NCI-H146 (cell line): ENCODE measurements at regions not wholly inside any gene's neighbourhood (a gene's known extent, or its start where the extent isn't known, plus 50 kb on each side); places are given as distances from the start of the nearest gene placed in this dataset.

Experiments
- DNase-seq: peaks from one replicate; lab custom pipeline; 2025; lab: John Stamatoyannopoulos, UW

DNA sequence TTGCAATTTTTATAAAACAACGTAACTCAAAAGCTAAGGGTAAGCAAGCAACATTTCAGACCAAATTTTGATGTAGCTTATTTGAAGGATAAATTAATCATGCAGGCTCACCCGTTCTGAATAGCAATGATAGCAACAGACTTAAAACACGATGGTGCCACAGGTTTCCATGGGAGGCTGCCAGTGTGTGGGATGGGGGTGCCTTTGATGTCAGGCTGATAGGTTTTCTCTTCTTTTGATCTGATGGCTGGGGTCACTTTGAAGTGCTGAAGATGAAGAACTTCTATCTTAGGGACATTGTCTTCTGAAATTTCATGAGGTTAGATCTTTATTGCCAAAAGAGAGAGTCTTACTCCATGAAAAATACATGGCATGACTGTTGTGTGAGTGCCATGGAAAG lies 206.8 kb downstream of the LPIN1 start:
- DNase-seq = no peak

DNA sequence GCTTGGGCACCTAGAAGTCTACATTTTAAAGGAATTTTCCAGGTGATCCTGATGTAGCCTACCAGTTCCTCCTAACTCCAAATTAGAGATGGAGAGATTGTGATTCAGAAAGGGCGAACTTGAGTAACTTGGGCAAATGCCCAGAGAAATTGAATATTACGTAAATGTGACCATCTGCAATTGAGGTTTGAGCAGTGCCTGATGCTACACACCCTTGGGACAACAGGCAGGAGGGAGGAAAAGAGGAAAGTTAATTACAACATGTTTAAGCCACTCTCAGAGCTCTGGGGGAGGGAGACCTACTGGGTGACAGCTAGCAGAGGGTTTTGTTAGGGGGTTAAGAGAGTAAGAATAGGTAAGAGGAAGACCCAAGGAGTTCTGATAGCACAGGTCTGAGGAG lies 208.9 kb downstream of the LPIN1 start:
- no peak for DNase-seq

DNA sequence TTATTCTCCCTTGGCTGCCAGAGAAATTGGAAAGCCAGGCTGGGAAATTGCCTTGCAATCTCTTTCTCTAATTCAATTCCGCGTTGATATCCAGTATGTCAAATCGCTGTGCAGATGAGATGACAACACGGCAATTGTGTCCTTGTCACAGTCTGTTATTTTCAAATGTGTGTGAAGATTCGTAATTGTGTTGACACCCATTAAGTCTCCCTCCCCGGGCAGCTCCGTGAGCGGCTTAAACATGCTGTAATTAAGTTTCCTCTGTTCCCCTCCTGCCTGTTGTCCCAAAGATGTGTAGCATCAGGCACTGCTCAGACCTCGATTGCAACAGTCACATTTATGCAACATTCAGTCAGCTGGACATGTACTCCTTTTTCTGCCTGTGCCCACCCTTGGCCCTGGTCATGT lies 209.5 kb downstream of the LPIN1 start:
- DNase-seq = no peak

DNA sequence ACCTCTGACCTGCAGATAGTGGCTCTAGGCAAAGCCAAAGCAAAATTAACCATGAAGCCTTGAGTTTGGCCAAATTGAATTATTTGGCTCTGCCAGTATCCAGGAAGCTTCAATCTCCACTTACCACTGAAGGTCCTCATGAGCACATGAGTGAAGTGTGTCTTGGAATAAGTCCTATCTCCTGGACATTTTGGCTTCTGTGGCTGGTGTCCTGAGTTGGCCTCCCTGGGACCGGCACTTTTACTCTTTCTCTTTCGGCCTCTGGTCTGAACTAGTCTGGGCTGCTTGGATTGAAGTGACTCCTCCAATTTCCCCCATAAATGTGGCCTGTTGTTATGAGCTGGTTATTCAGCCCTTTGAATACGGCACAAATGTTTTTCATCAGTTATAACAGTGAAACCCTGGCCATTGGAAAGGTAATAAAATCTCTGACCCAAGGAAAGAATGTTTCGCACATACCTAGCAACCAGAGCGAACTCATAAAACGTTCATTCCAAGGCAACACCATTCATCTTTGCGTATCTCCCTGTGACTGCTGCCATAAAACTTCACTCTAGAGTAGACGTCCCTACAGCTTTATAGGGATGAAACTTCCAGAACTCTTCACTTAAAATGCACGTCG lies 216.4 kb downstream of the LPIN1 start:
- no peak for DNase-seq

DNA sequence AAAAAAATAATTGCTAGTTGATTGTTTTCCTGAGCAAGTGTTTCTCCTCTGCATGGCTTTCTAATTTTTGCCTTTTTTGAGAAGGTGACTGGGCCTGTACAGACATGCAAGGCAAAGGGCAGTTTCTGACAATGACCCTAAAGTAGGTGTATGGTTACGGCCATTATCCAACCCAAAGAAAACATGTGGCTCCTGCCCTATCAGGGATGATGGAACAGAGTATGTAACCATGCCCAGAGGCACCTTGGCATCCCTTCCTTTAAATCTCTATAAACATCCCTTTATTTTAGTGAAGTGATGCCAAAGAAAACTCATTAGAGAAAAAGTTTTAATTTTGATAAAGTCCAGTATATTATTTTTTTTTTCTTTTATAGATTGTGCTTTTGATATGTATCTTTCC lies 217.5 kb downstream of the LPIN1 start:
- DNase-seq = no peak

DNA sequence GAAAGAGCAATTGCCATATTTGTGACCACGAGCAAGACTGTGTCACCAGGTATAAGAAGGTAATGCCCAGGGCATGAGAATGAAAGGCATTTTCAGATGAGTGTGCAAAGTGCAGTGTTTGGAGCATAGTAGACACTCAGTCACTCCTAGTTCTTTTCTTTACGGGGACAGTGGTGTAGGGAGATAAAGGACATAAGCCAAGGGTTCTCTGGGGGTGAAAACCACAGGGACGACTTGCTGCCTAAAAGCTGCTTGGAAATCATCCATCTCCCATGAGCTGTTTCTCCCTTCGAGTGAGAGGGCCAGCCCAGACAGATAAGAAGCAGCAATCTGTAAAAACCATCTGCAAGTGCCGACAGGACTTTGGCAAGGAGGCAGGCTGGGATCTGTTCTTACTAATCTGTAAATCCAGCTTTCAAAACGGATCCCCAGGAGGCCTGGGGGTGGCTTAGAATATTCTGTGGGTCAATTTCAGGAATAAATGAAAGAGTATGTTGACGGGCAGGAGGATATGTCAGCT lies 221.6 kb downstream of the LPIN1 start:
- DNase-seq = no peak

DNA sequence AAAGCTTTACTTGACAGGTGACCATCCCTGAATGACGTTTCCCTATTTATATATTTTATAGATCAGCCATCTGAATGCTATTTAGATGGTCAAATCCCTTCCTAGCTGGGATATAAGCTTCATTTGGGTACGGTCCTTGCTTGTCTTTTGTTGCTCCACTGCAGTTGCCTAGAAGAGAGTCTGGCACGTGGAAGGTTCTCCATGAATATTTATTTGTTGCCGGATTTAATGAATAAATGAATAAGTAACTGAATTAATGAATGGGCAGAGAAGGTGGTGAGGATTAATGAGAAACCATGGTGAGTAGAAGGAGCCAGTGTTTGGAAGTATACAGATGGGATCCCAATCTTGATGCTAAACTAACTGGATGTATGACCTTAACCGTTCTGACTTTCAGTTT lies 222.1 kb downstream of the LPIN1 start:
- DNase-seq = no peak

DNA sequence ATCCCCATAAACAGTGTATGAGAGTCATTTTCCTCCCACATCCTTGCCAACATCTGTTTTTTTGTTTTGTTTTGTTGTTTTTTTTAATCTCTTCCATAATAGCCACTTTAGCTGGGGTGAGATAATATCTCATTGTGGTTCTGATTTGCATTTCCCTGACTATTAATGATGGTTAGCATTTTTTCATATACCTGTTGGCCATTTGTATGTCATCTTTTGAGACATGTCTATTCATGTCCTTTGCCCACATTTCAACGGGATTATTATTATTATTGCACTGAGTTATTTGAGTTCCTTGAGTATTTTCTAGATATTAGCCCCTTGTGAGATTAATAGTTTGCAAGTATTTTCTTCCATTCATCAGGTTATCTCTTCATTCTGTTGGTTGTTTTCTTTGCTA lies 223.3 kb downstream of the LPIN1 start:
- no peak for DNase-seq

DNA sequence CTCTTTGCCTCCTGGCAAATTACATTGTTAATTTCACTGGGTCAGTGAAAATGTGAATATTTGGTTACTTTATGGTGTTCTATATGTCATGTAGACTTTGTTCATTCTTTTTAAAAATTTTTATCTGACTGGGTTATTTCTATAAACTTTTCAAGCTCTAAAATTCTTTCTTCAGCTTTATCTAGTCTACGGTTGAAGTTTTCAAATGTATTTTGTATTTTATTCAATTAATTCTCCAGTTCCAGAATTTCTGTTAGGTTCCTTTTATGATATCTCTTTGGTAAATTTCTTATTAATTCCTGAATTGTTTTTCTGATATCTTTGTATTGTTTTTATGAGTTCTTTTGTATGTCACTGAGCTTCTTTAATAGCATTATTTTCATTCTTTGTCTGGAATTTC lies 228.1 kb downstream of the LPIN1 start:
- DNase-seq = no peak

DNA sequence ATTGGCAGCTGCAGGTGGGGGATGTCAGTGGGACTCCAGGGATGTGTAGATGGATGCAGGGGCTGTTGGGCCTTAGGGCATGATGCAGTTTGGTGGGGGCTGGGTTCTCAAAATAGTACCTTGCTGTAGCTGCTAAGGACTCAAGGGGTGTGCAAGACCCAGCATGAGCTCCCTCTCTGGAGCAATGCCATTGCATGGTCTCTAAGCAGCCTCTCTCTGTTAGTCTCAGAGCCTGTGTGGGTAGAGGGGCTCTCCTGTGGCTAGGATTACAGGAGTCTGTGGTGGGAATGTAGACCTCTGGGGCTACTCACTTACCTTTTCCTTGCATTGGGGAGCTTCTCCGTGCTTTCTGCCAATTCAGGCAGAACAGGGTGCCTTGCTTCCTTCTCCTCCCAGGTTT lies 228.9 kb downstream of the LPIN1 start:
- no peak for DNase-seq

DNA sequence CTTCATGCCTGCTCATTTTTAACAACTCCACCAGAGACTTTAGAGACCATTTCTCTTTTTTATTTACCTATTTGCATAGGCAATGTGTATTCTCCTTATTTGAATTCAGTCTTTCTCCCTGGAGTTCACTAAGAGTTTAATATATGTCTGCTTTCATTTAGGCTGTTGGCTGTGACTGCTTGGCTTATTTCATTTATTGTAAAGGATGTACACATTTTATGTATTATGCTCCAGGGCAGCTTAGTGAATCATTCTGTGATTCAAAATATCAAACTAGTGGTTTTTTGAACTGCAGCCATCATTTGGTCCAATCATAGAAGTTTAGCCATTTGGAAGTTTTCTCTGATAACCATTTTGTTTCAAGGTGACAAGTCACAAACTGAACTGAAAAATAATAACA lies 229.6 kb downstream of the LPIN1 start:
- no peak for DNase-seq

DNA sequence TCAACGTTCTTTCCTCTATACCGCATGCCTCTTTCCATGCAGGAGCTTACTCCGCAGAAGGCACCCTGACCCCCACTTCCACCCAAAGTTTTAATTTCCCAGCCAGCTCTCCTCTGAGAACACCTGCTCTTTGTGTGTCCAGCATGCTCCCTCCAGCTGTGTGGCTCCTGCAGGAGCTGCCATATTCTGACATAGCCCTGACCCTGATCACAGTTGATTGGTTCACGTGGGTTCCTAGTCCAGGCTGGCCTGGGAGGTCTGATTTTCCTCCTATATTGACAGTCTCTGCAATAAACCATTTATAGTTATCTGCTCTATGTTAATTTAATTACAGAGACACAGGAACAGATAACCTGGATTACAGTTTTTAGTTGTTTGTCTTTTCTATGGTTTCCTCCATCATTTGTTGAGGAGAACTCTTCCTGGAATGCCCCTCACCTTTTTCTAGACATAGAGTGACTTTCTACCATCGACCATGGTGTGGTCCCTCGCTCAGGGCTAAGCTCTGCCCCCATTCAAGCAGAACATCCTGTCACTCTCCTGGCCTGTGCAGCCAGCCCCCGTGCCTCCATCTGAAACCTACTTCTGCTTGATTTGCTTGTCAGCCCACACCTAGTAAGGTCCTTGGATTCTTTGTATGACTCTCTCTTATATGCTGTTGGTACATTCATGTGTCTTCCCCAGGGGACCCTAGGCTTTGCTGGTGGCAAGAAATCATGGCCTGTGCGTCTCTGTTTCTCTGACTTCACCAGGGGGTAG lies 231.5 kb downstream of the LPIN1 start:
- DNase-seq = no peak

DNA sequence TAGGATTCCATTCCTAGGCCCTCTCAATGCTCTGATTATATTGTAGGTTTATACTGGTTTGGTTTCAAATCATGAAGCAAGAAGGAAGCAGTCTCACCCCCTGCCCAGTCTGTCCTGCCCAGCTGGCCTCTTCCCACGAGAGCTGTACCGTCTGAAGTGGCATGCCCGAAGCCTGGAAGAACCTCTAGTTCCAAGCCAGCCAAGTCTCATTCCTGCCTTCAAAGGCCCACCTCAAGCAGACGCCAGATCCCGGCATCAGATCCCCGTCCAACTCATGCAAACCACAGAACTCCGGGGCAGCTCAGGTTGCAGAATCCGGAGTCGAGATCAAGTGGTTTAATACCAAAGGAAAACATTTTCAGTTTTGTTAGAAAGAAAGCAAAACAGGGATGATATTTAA lies 234.4 kb downstream of the LPIN1 start:
- DNase-seq = no peak

DNA sequence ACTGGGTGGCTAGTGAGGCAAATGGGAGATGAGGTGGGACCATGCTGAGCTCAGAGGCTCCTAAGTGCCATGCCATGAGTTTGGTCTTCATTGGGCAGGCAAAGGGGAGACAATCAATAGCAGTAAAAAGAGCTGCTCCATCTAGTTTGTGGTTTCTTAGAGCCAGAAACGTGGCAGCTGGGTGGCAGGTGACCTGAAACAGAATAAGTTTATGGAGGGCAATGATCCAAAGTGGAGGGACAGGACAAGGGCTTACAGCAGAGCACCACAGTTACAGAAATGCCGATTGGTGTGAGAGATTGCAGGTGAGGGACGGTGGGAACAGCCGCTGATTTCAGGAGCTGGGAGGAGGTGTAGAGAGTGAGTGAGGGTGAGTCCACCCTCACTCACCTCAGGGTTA lies 237.0 kb downstream of the LPIN1 start:
- no peak for DNase-seq

DNA sequence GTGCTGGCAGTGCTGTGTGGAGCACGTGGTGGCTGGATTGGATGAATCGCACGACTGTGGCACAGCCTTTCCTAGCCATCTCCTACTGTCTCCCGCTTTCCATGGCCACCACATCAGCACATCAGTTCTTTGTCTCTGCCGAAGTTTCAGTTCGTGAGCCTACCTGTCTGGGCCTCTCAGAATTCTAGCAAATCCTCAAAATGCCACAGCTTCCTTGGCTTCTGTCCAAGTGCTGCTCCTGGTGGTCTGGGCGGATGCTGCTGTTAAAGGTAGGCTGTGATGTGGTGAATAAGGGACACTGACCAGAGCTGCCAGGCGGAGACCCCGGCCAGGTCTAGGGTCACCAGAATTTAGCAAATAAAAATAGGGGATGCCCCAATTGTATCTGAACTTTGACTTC lies 237.4 kb downstream of the LPIN1 start:
- no peak for DNase-seq

DNA sequence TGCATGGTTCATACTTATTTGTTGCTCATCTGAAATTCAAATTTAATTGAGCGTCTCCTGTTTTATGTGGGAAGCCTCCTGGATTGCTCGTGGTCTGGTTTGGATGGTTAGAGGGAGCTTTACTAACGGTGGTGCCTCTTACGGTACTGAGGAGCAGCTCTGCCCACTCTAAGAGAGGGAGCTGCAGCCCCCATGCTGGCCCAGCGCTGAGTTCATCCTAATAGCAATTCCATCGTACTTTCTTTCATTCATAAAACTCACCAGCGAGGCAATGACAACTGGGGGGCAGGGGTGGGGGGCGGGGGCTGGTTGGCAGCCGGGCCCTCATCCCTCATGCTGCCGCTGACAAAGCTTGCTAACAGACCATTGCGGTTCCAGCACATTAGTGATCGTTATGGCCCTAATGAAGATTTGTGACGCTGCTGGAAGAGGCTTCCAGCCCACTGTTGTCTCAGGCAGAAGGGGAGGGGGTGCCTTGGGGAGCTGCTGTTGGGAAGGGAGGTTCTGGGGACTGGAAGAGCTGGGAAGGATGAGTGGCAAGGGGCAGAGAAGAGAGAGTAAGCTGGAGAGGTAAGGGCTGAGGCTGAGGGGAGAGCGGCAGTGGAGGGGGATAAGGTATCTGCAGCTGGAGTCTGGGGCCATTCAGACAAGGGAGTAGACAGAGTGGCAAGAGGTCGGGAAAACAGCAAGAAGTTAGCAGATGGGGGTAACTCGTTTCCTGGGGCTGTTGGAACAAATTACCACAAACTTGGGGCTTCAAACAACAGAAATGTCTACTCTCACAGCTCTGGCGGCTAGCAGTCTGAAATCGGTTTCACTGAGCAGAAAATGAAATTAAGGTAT lies 238.1 kb downstream of the LPIN1 start:
- DNase-seq = no peak

DNA sequence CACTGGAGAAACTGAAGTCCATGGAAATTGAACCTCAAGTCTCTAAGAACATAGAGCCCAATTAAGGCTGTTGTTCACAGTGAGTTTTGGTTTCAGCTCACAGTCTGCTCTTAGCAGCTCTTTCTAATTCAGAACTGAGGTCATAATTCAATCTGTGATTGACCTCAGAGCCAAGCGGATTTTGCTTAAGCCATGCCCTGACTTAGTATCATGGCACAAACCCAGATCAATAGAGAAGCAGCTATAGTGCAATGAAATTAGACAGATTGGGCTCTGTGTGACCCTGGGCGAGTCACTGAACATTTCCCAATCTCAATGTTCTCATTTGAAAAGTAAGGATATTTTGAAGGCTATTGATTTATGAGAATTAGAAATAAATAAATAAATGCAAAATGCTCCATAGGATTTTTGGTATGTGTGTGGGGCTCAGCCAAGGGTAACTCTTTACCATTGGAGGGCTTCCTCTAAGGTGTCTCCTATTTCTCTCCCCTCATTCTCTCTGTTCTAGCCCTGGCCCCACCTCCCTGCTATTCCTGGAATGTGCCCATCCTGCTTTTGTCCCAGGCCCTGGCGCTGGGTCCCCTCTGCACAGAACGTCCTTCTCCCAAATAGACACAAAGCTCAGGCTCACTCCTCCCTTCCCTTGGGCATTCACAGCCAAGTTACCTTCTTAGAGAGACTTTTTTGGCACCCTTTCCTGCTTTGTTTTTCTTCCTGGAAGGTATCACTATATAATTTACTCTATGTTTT lies 239.6 kb downstream of the LPIN1 start:
- no peak for DNase-seq

DNA sequence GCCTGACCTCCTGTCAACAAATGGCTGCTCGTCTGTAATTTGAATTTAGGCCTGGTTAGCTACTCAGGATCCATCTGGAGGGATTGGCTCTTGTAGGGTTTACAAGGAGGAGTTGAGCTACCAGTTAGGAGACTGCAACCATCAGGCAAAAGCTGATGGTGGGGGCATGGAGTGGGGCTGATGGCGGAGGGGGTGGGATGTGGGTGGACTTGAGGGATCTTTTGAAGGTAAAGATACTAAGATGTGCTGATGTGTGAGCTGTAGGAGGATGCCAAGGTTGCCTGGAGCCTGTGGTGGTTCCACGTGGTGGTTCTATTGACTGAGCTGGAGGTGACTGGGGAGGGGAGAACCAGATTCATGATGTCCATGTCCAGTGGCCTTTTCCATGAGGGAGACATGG lies 240.7 kb downstream of the LPIN1 start:
- no peak for DNase-seq

DNA sequence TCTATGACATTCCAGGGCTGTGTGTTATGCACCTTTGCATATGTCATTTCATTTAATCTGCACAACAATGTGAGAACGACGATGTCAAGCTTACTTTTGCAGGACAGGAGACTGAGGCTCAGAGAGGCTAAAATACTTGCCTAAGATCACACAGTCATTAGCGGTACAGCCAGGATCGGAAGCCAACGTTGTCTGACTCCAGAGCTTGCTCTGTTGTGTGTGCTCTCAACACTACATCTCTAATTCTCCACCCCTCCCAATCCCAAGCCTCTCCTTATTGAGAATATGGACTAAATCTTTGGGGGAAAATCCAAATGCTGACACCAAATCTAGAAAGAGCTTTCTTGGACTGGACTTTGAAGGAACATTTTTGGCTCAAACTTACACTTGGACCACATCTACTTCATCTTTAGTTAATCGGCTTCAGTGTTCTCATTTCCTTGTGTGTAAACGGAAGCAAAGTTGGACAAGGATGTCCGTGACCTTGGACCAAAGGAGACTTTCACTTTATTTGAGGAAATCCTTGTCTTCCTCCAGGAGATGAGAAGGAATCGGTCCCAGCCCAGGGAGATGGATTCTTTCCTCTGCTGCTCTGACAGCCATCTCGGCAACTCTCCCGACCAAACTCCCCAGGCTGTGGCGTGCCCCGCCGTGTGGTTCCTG lies 242.4 kb downstream of the LPIN1 start:
- no peak for DNase-seq

DNA sequence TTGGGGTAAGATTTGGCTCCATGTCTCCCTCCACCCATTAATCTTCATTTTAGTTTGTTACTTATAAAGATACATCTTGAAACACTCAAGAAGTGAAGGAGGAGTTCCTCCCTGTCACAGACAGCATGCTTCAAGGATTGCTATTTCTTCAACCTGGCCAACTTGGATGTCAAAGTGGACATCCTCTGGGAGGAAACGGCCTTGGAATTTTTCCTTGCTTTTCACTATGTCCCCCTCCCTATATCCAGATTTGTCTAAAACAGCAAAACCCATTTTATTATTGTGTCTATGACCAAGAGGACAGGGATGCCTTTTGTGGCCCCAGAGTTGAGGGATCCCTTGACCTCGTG lies 242.9 kb downstream of the LPIN1 start:
- DNase-seq = no peak

DNA sequence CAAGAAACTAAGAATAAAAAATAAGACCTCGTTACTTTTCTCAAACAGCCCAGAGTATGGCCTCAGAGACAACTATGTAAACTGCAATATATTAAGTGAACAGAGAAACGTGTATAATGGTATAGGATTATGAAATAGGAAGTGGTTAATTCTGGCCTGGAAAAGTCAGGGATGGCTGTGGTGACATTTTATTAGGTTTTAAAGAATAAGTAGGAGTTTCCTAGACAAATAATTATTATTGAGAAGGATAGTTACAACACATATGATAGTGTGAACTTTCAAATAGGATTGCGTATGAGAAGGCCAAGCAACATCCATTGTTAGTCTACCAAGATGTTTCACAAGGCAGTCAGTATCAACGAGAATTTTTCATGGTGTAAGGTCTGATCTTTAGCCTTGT lies 244.1 kb downstream of the LPIN1 start:
- no peak for DNase-seq

DNA sequence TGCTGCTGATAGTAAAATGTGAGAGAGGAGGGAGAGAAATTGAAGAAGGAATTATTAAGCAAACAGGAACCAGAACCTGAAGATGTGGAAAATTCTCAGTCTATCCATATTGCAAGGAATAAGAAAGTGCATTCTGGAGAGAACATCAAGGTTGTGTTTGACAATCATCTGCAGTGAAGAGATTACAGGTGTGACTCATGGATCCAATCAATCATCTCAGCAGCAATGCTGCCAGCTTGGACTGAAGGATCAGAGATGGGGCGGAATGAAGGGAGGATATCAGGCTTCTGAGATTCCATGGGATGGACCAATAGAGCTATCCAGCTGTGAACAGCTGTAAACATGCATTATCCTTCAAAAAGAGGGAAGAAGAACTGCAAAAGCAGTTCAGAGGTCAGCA lies 247.3 kb downstream of the LPIN1 start:
- DNase-seq = no peak
